ENCODE measurements at regions not wholly inside any gene's neighbourhood (a gene's known extent, or its start where the extent isn't known, plus 50 kb on each side); places are given as distances from the start of the nearest gene placed in this dataset.
A peak's percentile ranks its signal among the peaks of the same experiment; 100 is the strongest.
"Not testable (repeated sequence)": the region's sequence is repeated elsewhere in the genome, so short reads cannot be mapped to it uniquely, and the experiment has no call there.

GRCh38 chr2:183666031-183666430 lies 541.8 kb downstream of the NUP35 start:
- DNase-seq: no peak

GRCh38 chr2:183671233-183671632 lies 547.0 kb downstream of the NUP35 start:
- DNase-seq: no peak

GRCh38 chr2:183678908-183679307 lies 554.7 kb downstream of the NUP35 start:
- no peak for DNase-seq

GRCh38 chr2:183680573-183680972 lies 556.3 kb downstream of the NUP35 start:
- DNase-seq: no peak

GRCh38 chr2:183684686-183685085 lies 560.4 kb downstream of the NUP35 start:
- DNase-seq: no peak

- DNase-seq: no peak
These were observed 571.8 kb downstream of the NUP35 start for GRCh38 chr2:183696028-183696427.

- DNase-seq: no peak
These were observed 585.6 kb downstream of the NUP35 start for GRCh38 chr2:183709829-183710228.

- no peak for DNase-seq
These were observed 594.0 kb downstream of the NUP35 start for GRCh38 chr2:183718246-183718645.

- no peak for DNase-seq
These were observed 599.0 kb downstream of the NUP35 start for GRCh38 chr2:183723278-183723677.

- DNase-seq: no peak
These were observed 605.1 kb downstream of the NUP35 start for GRCh38 chr2:183729380-183729779.

- peak; percentile 64 for DNase-seq
These were observed 616.0 kb downstream of the NUP35 start for GRCh38 chr2:183740241-183740640.

GRCh38 chr2:183752571-183752970 lies 628.3 kb downstream of the NUP35 start:
- DNase-seq: no peak

- no peak for DNase-seq
These were observed 634.8 kb downstream of the NUP35 start for GRCh38 chr2:183759033-183759432.

- no peak for DNase-seq
These were observed 649.5 kb downstream of the NUP35 start for GRCh38 chr2:183773775-183774174.

GRCh38 chr2:183780072-183780471 lies 655.8 kb downstream of the NUP35 start:
- peak; percentile 80 for DNase-seq

GRCh38 chr2:183782436-183782835 lies 658.2 kb downstream of the NUP35 start:
- DNase-seq: no peak

GRCh38 chr2:183788796-183789195 lies 664.6 kb downstream of the NUP35 start:
- DNase-seq: not testable (repeated sequence)

- not testable (repeated sequence) for DNase-seq
These were observed 668.1 kb downstream of the NUP35 start for GRCh38 chr2:183792165-183792924.

- DNase-seq: no peak
These were observed 674.3 kb downstream of the NUP35 start for GRCh38 chr2:183798535-183798934.

GRCh38 chr2:183799761-183800160 lies 675.5 kb downstream of the NUP35 start:
- no peak for DNase-seq

- no peak for DNase-seq
These were observed 679.4 kb downstream of the NUP35 start for GRCh38 chr2:183803596-183803995.

GRCh38 chr2:183807870-183808269 lies 683.6 kb downstream of the NUP35 start:
- no peak for DNase-seq

GRCh38 chr2:183809404-183809803 lies 685.2 kb downstream of the NUP35 start:
- DNase-seq: no peak

- DNase-seq: no peak
These were observed 687.0 kb downstream of the NUP35 start for GRCh38 chr2:183811281-183811680.

GRCh38 chr2:183812091-183812490 lies 687.8 kb downstream of the NUP35 start:
- DNase-seq: no peak

Data from NCI-H226 (cell line).